OCI-M1 (cell line): ENCODE measurements at regions not wholly inside any gene's neighbourhood (a gene's known extent, or its start where the extent isn't known, plus 50 kb on each side); places are given as distances from the start of the nearest gene placed in this dataset.

Source experiments
- DNase-seq: peaks from one replicate; lab custom pipeline; 2025; lab: John Stamatoyannopoulos, UW

DNA sequence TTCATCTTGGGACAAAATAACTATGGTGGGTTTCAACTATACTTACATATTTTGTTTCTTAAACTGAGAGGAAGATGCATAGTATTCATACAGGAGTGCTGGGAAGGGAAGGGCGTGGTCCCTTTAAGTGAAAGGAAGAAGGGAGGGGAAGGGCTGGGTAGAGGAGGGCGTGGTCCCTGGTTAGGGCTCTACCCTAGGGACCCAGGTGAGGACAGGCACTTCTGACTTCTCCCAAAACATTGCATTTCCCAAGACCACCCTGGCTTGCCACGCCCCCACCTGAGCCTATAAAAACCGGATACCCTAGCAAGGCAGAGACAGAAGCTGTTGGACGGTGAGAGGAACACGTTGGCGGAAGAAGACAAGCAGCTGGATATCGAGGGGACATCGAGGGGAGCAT lies 157.6 kb upstream of the PLXNA4 start:
- no peak for DNase-seq

- DNase-seq: no peak
These were observed 156.1 kb upstream of the PLXNA4 start for GRCh38 chr7:132732321-132732865.

DNA sequence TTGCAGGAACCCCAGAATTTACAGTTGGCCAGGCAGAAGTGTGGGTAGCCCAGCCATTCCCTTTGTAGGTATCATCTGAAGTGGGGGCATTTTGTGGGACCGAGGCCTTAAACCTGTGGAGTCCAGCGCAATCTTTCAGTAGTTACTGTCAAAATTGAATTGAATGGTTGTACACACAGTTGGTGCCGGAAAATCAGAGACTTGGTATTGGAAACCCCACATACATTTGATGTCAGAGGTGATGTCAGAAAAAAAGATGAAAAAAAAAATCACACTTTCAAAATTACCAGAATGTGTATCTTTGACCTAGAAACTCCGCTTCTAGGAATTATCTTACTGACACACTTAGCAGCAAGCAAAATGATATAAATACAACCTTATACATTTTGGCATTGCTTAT lies 153.8 kb upstream of the PLXNA4 start:
- no peak for DNase-seq

DNA sequence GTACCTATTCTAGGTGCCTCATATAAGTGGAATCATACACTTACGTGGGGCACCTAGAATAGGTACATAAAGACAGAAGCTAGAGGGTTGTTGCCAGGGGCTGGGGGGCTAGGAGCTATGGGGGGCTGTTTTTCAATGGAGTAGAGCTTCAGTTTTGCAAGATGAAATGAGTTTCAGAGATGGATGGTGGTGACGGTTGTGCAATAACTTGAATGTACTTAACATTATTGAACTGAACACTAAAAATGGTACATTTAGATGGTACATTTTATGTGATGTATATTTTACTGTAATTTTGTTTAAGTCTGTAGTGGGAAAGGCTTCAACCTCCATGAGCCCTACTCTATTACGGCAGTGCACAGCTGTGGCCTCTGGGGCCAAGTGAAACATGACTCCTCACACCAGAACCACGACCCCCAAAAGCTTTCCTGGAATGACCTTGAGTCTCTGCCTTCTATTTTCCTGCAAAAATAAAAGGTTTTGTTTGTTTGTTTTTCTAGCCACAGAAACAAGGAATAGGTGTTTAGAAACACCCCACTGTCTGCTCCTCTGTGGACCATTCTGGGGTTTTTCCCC lies 147.3 kb upstream of the PLXNA4 start:
- no peak for DNase-seq

DNA sequence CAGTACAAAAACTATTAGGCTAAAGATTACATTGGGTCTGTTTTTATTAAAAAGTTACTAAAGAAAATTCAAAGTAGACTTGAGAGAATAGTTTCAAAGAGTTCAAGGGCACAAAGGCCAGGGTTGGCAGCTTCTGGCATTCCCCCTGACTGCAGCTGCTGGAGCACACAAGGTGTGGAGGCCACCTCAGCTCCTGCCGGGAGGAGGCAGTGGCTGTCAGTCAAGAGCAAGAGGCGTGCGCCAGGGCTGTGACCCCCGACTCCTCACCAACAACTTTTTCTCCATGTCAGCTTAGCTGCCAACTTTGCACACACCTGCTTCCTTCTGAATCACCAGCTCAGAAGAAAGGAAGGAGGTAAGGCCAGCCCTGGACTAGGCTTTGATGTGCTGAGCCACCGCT lies 144.6 kb upstream of the PLXNA4 start:
- no peak for DNase-seq

GRCh38 chr7:132713893-132714292 lies 137.6 kb upstream of the PLXNA4 start:
- no peak for DNase-seq

DNA sequence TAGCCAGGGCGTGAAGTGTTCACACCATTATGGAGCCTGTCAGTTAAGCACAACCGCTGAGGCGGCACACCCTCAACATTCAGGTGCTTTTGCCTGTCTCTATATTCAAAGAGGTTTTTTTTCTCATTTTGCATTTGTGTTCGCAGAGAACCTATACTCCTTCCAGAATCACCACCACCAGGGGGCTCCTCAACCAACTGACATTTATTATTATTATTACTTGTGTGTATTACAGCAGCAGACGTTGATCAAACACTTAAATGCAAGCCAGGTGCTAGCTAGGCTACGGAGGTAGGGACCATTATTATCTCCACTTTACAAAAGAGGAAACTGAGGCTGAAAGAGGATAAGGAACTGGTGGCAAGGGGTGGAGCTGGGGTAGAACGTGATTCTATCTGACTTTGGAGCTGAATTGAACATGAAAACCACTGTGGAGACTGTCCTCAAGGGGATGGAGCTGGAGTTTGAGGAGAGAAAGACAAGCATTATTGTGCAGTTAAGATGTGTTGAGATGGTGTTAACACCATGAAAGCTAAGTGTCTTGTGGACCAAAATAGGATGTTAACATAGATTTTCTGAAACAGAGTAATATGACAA lies 133.8 kb upstream of the PLXNA4 start:
- DNase-seq: peak; percentile 4

DNA sequence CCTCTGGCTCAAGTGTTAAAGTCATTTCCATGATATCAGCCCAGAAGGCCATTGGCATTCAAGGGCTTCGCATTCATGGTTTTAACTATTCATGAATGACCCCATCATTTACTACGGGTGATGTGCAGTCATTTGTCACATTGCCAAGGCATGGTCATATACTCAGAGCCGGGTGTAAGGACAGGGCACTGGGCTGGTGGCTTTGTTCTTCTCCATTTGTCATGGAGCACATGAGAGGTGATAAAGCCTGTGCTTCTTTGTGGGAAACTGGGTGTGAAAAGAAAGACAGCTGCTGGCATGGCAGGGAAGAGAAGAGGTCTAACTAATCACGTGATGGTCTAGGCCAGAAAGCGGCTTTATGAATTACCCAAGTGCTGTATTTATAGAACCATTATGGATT lies 132.2 kb upstream of the PLXNA4 start:
- no peak for DNase-seq

GRCh38 chr7:132705146-132705545 lies 128.9 kb upstream of the PLXNA4 start:
- DNase-seq: no peak

- no peak for DNase-seq
These were observed 127.5 kb upstream of the PLXNA4 start for GRCh38 chr7:132703742-132704141.

DNA sequence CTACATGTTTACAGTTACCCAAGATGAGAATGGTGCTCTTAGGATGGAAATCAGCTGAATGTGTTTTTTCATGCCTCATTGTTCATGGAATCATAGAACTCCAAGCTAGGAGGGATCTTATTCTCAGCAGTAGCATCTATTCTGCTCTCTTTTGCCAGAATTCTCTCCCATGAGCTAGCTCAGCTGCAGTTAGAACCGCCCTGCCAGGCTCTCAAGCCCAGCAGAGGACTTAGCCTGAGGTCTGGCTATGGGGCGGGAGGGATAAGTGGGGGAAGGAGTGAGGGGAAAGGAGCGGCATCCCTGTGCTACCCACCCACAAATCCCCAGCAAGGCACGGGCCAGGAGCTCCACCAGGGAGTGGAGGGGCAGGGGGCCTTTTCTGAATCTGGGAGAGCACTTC lies 120.7 kb upstream of the PLXNA4 start:
- DNase-seq: no peak

DNA sequence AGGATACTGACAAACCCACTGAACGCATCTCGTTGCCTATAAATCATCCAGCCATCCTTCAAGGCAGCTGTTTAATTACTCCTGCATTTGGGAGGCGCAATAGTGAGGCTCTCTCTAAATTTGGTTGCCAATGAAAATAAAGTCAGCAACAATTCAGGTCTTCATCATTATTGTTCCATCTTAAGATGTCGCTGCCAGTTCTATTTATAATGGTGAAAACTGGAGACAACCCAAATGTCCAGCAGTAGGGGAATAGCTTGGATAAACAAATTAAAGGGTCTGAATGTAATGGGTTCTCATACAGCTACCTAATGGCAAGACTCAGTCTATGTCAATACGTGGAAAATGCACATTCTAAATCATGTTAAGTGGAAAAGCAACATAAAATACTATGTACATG lies 120.1 kb upstream of the PLXNA4 start:
- no peak for DNase-seq

DNA sequence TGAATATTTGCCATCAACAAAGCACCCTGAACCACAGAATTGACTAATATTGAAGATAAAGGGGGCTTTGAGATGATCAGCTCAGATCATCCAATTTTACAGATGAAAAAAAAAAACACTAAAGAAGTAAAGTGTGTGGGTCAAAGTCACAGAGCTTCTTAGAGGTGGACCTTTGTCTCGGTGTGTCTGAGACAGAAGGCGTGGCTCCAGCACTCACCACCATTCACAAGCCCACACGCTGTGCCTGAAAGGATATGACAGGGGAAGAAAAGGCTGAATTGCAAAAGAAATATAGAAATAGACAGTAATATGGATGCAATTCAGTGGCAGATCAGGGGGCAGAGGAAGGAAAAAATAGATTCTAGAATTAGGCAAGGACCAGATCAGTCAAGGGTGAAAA lies 114.9 kb upstream of the PLXNA4 start:
- no peak for DNase-seq

DNA sequence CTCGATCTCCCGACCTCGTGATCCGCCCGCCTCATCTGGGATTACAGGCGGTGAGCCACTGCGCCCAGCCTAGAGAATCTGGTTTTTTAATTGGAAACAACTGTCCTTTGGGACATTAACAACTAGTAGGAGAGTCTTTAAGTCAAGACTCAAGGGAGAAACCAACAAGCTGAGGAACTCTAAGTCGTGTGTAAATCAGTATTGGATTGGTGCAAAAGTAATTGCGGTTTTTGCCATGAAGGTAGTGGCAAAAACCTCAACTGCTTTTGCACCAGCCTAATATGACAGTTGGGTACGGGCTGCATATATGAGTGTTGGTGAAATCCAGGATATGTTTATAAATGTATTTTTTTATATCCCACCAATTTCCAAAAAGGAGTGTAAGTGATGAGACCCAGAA lies 113.9 kb upstream of the PLXNA4 start:
- DNase-seq: no peak

DNA sequence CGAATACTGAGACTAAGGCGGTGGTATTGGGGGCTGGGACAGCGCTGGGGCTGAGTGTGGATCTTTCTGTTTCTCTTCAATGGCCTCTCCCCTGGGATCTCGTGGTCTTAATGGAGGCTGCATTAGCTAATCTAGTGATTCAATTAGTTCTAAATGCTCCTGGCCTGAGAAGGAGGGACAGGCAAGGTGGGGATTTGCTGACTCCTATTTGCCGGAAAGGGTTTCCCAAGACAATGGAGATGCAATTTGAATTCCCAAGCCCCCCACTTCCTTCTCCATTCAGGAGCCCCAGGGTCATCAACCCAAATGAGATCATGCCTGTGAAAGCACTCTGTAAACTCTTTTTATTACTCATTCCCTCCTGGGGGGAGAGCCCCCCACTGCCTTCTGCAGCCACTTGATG lies 111.7 kb upstream of the PLXNA4 start:
- no peak for DNase-seq

DNA sequence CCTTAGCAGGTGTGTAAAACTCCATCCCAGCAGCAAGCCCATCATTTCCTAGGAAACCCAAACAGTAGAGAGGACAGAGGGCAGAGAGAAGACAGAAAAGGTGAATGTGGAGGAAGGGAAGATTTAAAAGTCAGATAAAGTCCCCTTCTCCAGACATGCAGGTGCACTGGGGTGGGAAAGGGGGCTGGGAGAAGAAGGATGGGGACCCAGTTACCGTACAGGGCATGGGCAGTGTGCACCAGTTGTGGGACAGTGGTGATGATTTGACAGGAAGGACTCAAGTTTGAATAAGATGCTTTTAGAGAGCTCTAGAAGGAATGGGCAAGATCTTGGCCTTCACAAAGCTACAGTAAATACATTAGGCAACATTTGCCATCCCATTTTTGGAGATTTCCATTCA lies 110.7 kb upstream of the PLXNA4 start:
- DNase-seq: no peak

GRCh38 chr7:132685277-132685676 lies 109.0 kb upstream of the PLXNA4 start:
- no peak for DNase-seq

DNA sequence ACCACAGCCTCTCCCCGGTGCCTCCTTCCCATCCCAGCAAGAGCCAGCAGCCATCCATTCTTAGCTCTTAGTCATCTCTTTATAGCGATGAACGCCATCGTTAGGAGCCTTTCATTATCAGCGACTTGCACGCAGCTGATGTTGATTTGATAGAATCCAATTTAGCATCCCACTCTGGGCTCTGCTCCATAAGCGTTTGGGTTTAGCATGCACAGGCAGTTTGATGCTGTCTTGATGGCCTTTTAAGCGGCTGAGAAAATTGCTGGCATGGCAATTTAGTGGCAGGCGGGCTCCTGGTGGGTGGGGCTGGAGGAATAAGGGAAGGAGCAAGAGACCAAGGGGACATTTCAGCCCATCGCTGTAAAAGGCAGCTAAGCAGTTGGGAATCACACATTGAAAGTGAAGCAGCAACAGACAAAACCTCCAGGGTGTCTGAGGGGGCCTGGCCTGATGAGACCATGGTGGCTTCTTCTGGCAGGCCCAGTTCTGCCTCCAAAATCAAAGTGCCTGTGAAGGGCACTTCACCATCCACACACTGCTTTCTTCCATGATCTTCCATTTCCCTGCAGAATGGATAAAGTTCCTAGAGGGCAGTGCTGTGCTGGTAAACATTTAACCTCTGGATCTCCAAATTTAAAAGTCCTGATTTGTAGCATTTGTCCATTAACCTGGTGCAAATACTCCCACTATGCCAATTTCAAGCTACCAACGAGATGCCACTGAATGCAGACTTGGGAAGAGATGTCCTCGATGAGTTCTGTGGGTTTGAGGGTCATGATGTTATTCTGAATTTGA lies 107.8 kb upstream of the PLXNA4 start:
- DNase-seq: no peak

DNA sequence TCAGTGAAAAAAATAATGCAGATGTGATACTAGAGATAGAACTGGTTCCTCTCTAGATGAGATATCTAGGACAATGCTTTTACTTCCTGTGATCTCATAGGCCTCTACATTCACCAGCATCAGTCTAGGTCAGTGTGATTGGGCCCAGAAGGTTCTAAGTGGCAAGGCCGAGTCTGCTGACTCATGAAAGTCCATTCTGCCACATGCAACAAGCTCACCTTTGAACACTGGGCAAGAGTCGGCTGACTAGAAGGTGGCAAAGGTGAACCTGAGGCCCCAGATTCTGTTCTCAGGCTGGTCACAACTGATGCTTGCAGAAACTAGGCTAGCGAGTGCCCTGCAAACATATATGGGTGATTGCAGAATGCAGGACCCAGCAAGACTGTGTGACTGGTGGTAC lies 105.7 kb upstream of the PLXNA4 start:
- no peak for DNase-seq

DNA sequence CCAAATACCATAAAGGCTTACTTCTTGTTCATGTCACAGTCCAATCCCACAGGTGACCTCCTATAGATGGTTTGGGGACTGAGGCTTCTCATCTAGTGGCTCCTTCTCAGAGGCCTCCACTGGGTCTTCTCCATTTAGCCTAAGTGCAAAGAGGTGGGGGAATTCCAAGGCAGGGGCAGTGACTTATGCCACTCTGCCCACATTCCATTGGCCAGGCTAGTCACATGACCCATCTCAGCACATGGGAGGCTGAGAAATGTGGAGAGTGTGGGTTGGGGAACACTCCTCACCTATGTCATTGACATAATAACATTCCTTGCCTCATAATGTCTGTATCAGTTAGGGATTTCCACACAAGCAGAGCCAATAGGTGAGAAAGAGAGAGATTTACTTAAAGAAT lies 104.3 kb upstream of the PLXNA4 start:
- no peak for DNase-seq

- DNase-seq: no peak
These were observed 102.4 kb upstream of the PLXNA4 start for GRCh38 chr7:132678656-132679055.

- DNase-seq: no peak
These were observed 101.6 kb upstream of the PLXNA4 start for GRCh38 chr7:132677918-132678317.
